Ascending aorta (tissue), 2 donors: ENCODE measurements at regions not wholly inside any gene's neighbourhood (a gene's known extent, or its start where the extent isn't known, plus 50 kb on each side); places are given as distances from the start of the nearest gene placed in this dataset.

Source experiments
- DNase-seq, 2 donors: peaks; one replicate each; pipeline ENCODE4 v3.0.0-alpha.2; 2019; ENCODE audit warnings: low spot score in 2 of 2
- H3K27ac ChIP-seq, 2 donors: fragments of 200-600 bp; sonication (generic); one replicate each; pipeline ENCODE4 v1.5.1; 2016 to 2017; ENCODE audit warnings: mild to moderate bottlenecking in 1 of 2
- H3K27me3 ChIP-seq: fragments of 200-600 bp; sonication (generic); one replicate; pipeline ENCODE4 v1.5.1; 2017
- H3K36me3 ChIP-seq, 2 donors: fragments of 200-600 bp; sonication (generic); one replicate each; pipeline ENCODE4 v1.5.1; 2016
- H3K4me1 ChIP-seq, 2 donors: fragments of 200-600 bp; sonication (generic); one replicate each; pipeline ENCODE4 v1.5.1; 2016 to 2017; ENCODE audit warnings: mild to moderate bottlenecking in 1 of 2
- H3K4me3 ChIP-seq, 2 donors: fragments of 200-600 bp; sonication (generic); one replicate each; pipeline ENCODE4 v1.5.1; 2016 to 2017; ENCODE audit warnings: mild to moderate bottlenecking in 1 of 2
- H3K9me3 ChIP-seq, 2 donors: fragments of 200-600 bp; sonication (generic); one replicate each; pipeline ENCODE4 v1.5.1; 2016
- CTCF ChIP-seq, 3 experiments: fragments of 200-600 bp in 2 of 3; fragments of 450-650 bp in 1 of 3; sonication (generic) in 2 of 3; IDR thresholded peaks; one replicate each; pipeline ENCODE4 v1.5.1; 2016 to 2019; ENCODE audit warnings: antibody characterized with exemption in 3 of 3, mild to moderate bottlenecking in 1 of 3, moderate library complexity in 1 of 3
- intact Hi-C: fragments of 100-400 bp; cut with DNase I; formaldehyde crosslinking; loops from one replicate; pipeline ENCODE4 v1.15.1; 2023

GRCh38 chrX:115448146-115448545, 112.8 kb upstream of the PLS3 start:
- Histone ChIP-seq H3K4me3 (no peak overlapping the region), H3K36me3 (no peaks in the 10 kb centered on the region), H3K4me1 (no peaks in the 10 kb centered on the region), H3K9me3 (no peaks in the 10 kb centered on the region), H3K27me3 (no peaks in the 10 kb centered on the region), H3K27ac (no peak overlapping the region)
- TF ChIP-seq CTCF (IDR thresholded peaks at IDR 0.05) = no peak
- intact Hi-C loops = no loop called here
- no peak for DNase-seq

GRCh38 chrX:115449742-115450141, 111.2 kb upstream of the PLS3 start:
- no peak for DNase-seq
- intact Hi-C loops = loop anchor here (10.0 kb wide), 1 partner anchor 85 kb away; no protein-coding TSS in a partner anchor
- no peak overlapping the region for H3K4me3 ChIP-seq

GRCh38 chrX:115452251-115452650, 108.7 kb upstream of the PLS3 start:
- no peaks in the 10 kb centered on the region for H3K9me3 ChIP-seq
- TF ChIP-seq CTCF (IDR thresholded peaks at IDR 0.05) = no peak
- H3K27ac ChIP-seq = no peak overlapping the region
- no peaks in the 10 kb centered on the region for H3K4me1 ChIP-seq
- no peak for DNase-seq
- H3K36me3 ChIP-seq = no peaks in the 10 kb centered on the region
- intact Hi-C loops = loop anchor here (10.0 kb wide), 1 partner anchor 87 kb away; no protein-coding TSS in a partner anchor
- no peaks in the 10 kb centered on the region for H3K27me3 ChIP-seq
- no peak overlapping the region for H3K4me3 ChIP-seq

More at GRCh38 chrX:115449742-115450141, 111.2 kb upstream of the PLS3 start:
- Histone ChIP-seq H3K36me3 (no peaks in the 10 kb centered on the region), H3K27me3 (no peaks in the 10 kb centered on the region), H3K27ac (no peak overlapping the region), H3K4me1 (no peaks in the 10 kb centered on the region), H3K9me3 (no peaks in the 10 kb centered on the region)
- no peak for TF ChIP-seq CTCF (IDR thresholded peaks at IDR 0.05)

- DNase-seq = no peak
- peak overlapping the region; percentile 46 to 47 for H3K27ac ChIP-seq
- H3K4me1 ChIP-seq = no peaks in the 10 kb centered on the region
- TF ChIP-seq CTCF (IDR thresholded peaks at IDR 0.05) = no peak
- H3K9me3 ChIP-seq = no peaks in the 10 kb centered on the region
- intact Hi-C loops = loop anchor here (1.0 to 10.0 kb wide), 3 partner anchors 95 to 118 kb away; no protein-coding TSS in a partner anchor
- no peak overlapping the region for H3K4me3 ChIP-seq
- no peaks in the 10 kb centered on the region for H3K36me3 ChIP-seq
- H3K27me3 ChIP-seq = no peaks in the 10 kb centered on the region
Observed at GRCh38 chrX:115459883-115460880, 100.8 kb upstream of the PLS3 start.

GRCh38 chrX:115462406-115462805, 98.6 kb upstream of the PLS3 start:
- no peak for TF ChIP-seq CTCF (IDR thresholded peaks at IDR 0.05)
- Histone ChIP-seq H3K4me1 (no peaks in the 10 kb centered on the region), H3K27ac (peak overlapping the region in 1 of 2 donors; percentile 2), H3K27me3 (no peaks in the 10 kb centered on the region), H3K4me3 (no peak overlapping the region), H3K36me3 (no peaks in the 10 kb centered on the region), H3K9me3 (no peaks in the 10 kb centered on the region)
- intact Hi-C loops = loop anchor here (5.0 kb wide), 1 partner anchor 120 kb away; no protein-coding TSS in a partner anchor
- no peak for DNase-seq
